Adrenal gland (tissue), 9 donors: ENCODE measurements at regions not wholly inside any gene's neighbourhood (a gene's known extent, or its start where the extent isn't known, plus 50 kb on each side); places are given as distances from the start of the nearest gene placed in this dataset.
"Not testable (repeated sequence)": the region's sequence is repeated elsewhere in the genome, so short reads cannot be mapped to it uniquely, and the experiment has no call there.

Experiments
- DNase-seq, 7 donors: peaks; one replicate each; pipeline ENCODE4 v3.0.0-alpha.2; 2019 to 2020
- H3K27ac ChIP-seq, 5 donors: fragments of 200-600 bp; sonication (generic) in 4 of 5; 1 replicate in 3 of 5; 2 replicates in 2 of 5; pipeline versions ENCODE4 v1.5.1 to v1.8.0; 2016 to 2020; ENCODE audit warnings: mild to moderate bottlenecking in 1 of 5
- H3K27me3 ChIP-seq: fragments of 200-600 bp; 2 replicates; pipeline ENCODE4 v1.8.0; 2021
- H3K36me3 ChIP-seq, 2 donors: fragments of 200-600 bp; replicated peaks in 1 of 2; 1 replicate in 1 of 2; 2 replicates in 1 of 2; pipeline versions ENCODE4 v1.5.1 to v1.8.0; 2018 to 2022
- H3K4me1 ChIP-seq, 2 donors: fragments of 200-600 bp; replicated peaks in 1 of 2; 1 replicate in 1 of 2; 2 replicates in 1 of 2; pipeline versions ENCODE4 v1.5.1 to v1.8.0; 2018 to 2021
- H3K4me3 ChIP-seq, 4 donors: fragments of 200-600 bp; sonication (generic) in 3 of 4; one replicate each; pipeline ENCODE4 v1.5.1; 2016 to 2018
- H3K9me3 ChIP-seq, 3 donors: fragments of 200-600 bp; sonication (generic) in 1 of 3; replicated peaks in 1 of 3; 1 replicate in 2 of 3; 2 replicates in 1 of 3; pipeline versions ENCODE4 v1.5.1 to v1.8.0; 2016 to 2021
- CTCF ChIP-seq, 6 experiments: fragments of 450-650 bp in 4 of 6; fragments of 200-600 bp in 2 of 6; sonication (generic) in 1 of 6; IDR thresholded peaks; 1 replicate in 5 of 6; 2 replicates in 1 of 6; pipeline versions ENCODE4 v1.5.1 to v1.8.0; 2016 to 2021; ENCODE audit warnings: antibody characterized with exemption in 6 of 6, mild to moderate bottlenecking in 2 of 6, moderate library complexity in 1 of 6
- POLR2A ChIP-seq, 2 donors: fragments of 450-650 bp; IDR thresholded peaks; one replicate each; pipeline ENCODE4 v1.6.1; 2017; ENCODE audit warnings: antibody characterized with exemption in 2 of 2, mild to moderate bottlenecking in 2 of 2, moderate library complexity in 1 of 2
- whole genome bisulfite sequencing, 4 donors: extraction: QIAGEN DNeasy Blood & Tissue Kit in 2 of 4; methylation state at CpG; one replicate each; pipeline versions ENCODE4 v1.1.5 to v1.1.7; 2013 to 2017; 5-methylcytosine and 5-hydroxymethylcytosine counted together
- intact Hi-C, 2 donors: fragments of 100-400 bp; cut with DNase I; formaldehyde crosslinking; loops; one replicate each; pipeline versions ENCODE4 v1.14.1 to v1.15.0; 2022 to 2023
- donor health status: healthy with polysubstance abuse.
- donor health status: Bipolar disorder and iron deficiency.
- donor health status: DM: yes; HTN: yes; CAD: no.
- donor health status: DM: no; HTN: no; CAD: no.
- donor health status: DM: no; HTN: no; CAD: no.

- H3K36me3 ChIP-seq: no peaks in the 10 kb centered on the region
- H3K9me3 ChIP-seq: no peaks in the 10 kb centered on the region
- intact Hi-C loops: no loop called here
- H3K4me3 ChIP-seq: peak overlapping the region in 1 of 4 donors; percentile 6
- 26 to 45% (median 39%) methylated on average over 5 of the region's 5 CpGs for WGBS, 4 donors
- peak overlapping the region in 2 of 5 donors; percentile 45 to 57 for H3K27ac ChIP-seq
- H3K27me3 ChIP-seq: no peaks in the 10 kb centered on the region
- H3K4me1 ChIP-seq: peaks cover 0 to 15% of the 10 kb centered on the region in 2 donors
- TF ChIP-seq CTCF (IDR thresholded peaks at IDR 0.05) (no peak), POLR2A (IDR thresholded peaks at IDR 0.05) (no peak)
- peak in 5 of 7 donors; percentile 32 to 49 (median 46) for DNase-seq
These were observed 117.2 kb downstream of the GATA6 start for GRCh38 chr18:22286585-22286984.

GRCh38 chr18:22285361-22286140 lies 116.2 kb downstream of the GATA6 start:
- Histone ChIP-seq H3K9me3 (no peaks in the 10 kb centered on the region), H3K4me3 (no peak overlapping the region), H3K27ac (no peak overlapping the region), H3K36me3 (no peaks in the 10 kb centered on the region), H3K27me3 (no peaks in the 10 kb centered on the region), H3K4me1 (peaks cover 0 to 15% of the 10 kb centered on the region in 2 donors)
- intact Hi-C loops: no loop called here
- no peak for TF ChIP-seq POLR2A (IDR thresholded peaks at IDR 0.05)
- no peak for TF ChIP-seq CTCF (IDR thresholded peaks at IDR 0.05)
- 45 to 71% (median 62%) methylated on average over 3 of the region's 3 CpGs for WGBS, 4 donors
- no peak for DNase-seq

- H3K9me3 ChIP-seq: no peaks in the 10 kb centered on the region
- TF ChIP-seq POLR2A (IDR thresholded peaks at IDR 0.05) (no peak), CTCF (IDR thresholded peaks at IDR 0.05) (no peak)
- no peaks in the 10 kb centered on the region for H3K27me3 ChIP-seq
- H3K36me3 ChIP-seq: no peaks in the 10 kb centered on the region
- peaks cover 0 to 15% of the 10 kb centered on the region in 2 donors for H3K4me1 ChIP-seq
- no peak for DNase-seq
- H3K27ac ChIP-seq: no peak overlapping the region
- WGBS, 4 donors: 64 to 69% (median 66%) methylated on average over 3 of the region's 3 CpGs
- H3K4me3 ChIP-seq: no peak overlapping the region
- intact Hi-C loops: no loop called here
These were observed 115.4 kb downstream of the GATA6 start for GRCh38 chr18:22284581-22285360.

GRCh38 chr18:22283855-22284254 lies 114.5 kb downstream of the GATA6 start:
- H3K27ac ChIP-seq, DNase-seq, H3K36me3 ChIP-seq, H3K4me3 ChIP-seq, H3K27me3 ChIP-seq, H3K9me3 ChIP-seq, intact Hi-C loops: not testable (repeated sequence)
- H3K4me1 ChIP-seq: peaks cover 0 to 15% of the 10 kb centered on the region in 2 donors
- WGBS, 4 donors: 82 to 86% (median 84%) methylated on average over 4 of the region's 4 CpGs
